H9 (cell line): ENCODE measurements at regions not wholly inside any gene's neighbourhood (a gene's known extent, or its start where the extent isn't known, plus 50 kb on each side); places are given as distances from the start of the nearest gene placed in this dataset.

Experiments used
- DNase-seq: peaks from one replicate; pipeline ENCODE4 v3.0.0-alpha.2; 2017
- H2AFZ ChIP-seq: one replicate; pipeline ENCODE4 v1.6.1; 2013; ENCODE audit warnings: mild to moderate bottlenecking, low read length, control low read depth, moderate library complexity
- H2AK5ac ChIP-seq: 2 replicates; pipeline ENCODE4 v1.6.1; 2013; ENCODE audit warnings: low read length, control low read depth, mixed read lengths; ENCODE audit not compliant: insufficient read length
- H2BK120ac ChIP-seq: one replicate; pipeline ENCODE4 v1.6.1; 2013; ENCODE audit warnings: low read depth, mild to moderate bottlenecking, low read length, control low read depth, inconsistent platforms; ENCODE audit not compliant: poor library complexity, severe bottlenecking
- H2BK12ac ChIP-seq: 2 replicates; pipeline ENCODE4 v1.6.1; 2013; ENCODE audit warnings: low read length, control low read depth, mixed read lengths, low read depth; ENCODE audit not compliant: insufficient read length
- H2BK15ac ChIP-seq: 2 replicates; pipeline ENCODE4 v1.6.1; 2013; ENCODE audit warnings: low read depth, low read length, control low read depth
- H2BK20ac ChIP-seq: one replicate; pipeline ENCODE4 v1.6.1; 2013; ENCODE audit warnings: low read depth, mild to moderate bottlenecking, low read length, control low read depth, inconsistent platforms; ENCODE audit not compliant: poor library complexity, severe bottlenecking
- H2BK5ac ChIP-seq: 2 replicates; pipeline ENCODE4 v1.6.1; 2013; ENCODE audit warnings: low read length, control low read depth, mixed read lengths; ENCODE audit not compliant: insufficient read length
- H3K14ac ChIP-seq: 2 replicates; pipeline ENCODE4 v1.6.1; 2013; ENCODE audit warnings: low read length, control low read depth; ENCODE audit not compliant: insufficient read depth
- H3K18ac ChIP-seq: 2 replicates; pipeline ENCODE4 v1.6.1; 2013; ENCODE audit warnings: low read depth, mild to moderate bottlenecking, mixed read lengths, low read length, control low read depth; ENCODE audit not compliant: insufficient read length
- H3K23ac ChIP-seq: 2 replicates; pipeline ENCODE4 v1.6.1; 2013; ENCODE audit warnings: low read length, control low read depth, mixed read lengths, low read depth; ENCODE audit not compliant: insufficient read length
- H3K23me2 ChIP-seq: 2 replicates; pipeline ENCODE4 v1.6.1; 2013; ENCODE audit warnings: low read depth, mild to moderate bottlenecking, mixed read lengths, low read length, control low read depth; ENCODE audit not compliant: insufficient read length, poor library complexity, severe bottlenecking
- H3K27ac ChIP-seq: 2 replicates; pipeline ENCODE4 v1.5.1; 2013; ENCODE audit warnings: low read length, control low read depth, mixed read lengths, low read depth; ENCODE audit not compliant: insufficient read length
- H3K27me3 ChIP-seq: 2 replicates; pipeline ENCODE4 v1.6.1; 2013; ENCODE audit warnings: low read length, control low read depth, inconsistent platforms; ENCODE audit not compliant: insufficient read depth
- H3K4ac ChIP-seq: 2 replicates; pipeline ENCODE4 v1.6.1; 2013; ENCODE audit warnings: low read depth, mild to moderate bottlenecking, control low read depth, inconsistent platforms, low read length, moderate library complexity
- H3K4me1 ChIP-seq: 2 replicates; pipeline ENCODE4 v1.6.1; 2013; ENCODE audit warnings: low read length, control low read depth, inconsistent platforms; ENCODE audit not compliant: insufficient read depth
- H3K4me2 ChIP-seq: 2 replicates; pipeline ENCODE4 v1.6.1; 2013; ENCODE audit warnings: low read length, control low read depth, mixed read lengths; ENCODE audit not compliant: insufficient read length, insufficient read depth
- H3K56ac ChIP-seq: 2 replicates; pipeline ENCODE4 v1.6.1; 2013; ENCODE audit warnings: low read depth, mild to moderate bottlenecking, mixed read lengths, low read length, control low read depth; ENCODE audit not compliant: insufficient read length
- H3K79me1 ChIP-seq: 2 replicates; pipeline ENCODE4 v1.6.1; 2013; ENCODE audit warnings: low read depth, mild to moderate bottlenecking, moderate library complexity, low read length, control low read depth, inconsistent platforms; ENCODE audit not compliant: insufficient read depth, poor library complexity, severe bottlenecking
- H3K79me2 ChIP-seq: 2 replicates; pipeline ENCODE4 v1.6.1; 2013; ENCODE audit warnings: low read length, control low read depth, inconsistent platforms; ENCODE audit not compliant: insufficient read depth
- H3K9ac ChIP-seq: 2 replicates; pipeline ENCODE4 v1.6.1; 2013; ENCODE audit warnings: low read length, control low read depth, mixed read lengths; ENCODE audit not compliant: insufficient read length; ENCODE audit errors: extremely low read depth
- H3K9me3 ChIP-seq: one replicate; pipeline ENCODE4 v1.6.1; 2013; ENCODE audit warnings: low read depth, low read length, inconsistent platforms; ENCODE audit not compliant: control insufficient read depth
- H3T11ph ChIP-seq: one replicate; pipeline ENCODE4 v1.6.1; 2013; ENCODE audit warnings: mild to moderate bottlenecking, low read length, control low read depth, inconsistent platforms
- H4K20me1 ChIP-seq: one replicate; pipeline ENCODE4 v1.6.1; 2013; ENCODE audit not compliant: control insufficient read depth, insufficient read length, insufficient read depth
- H4K5ac ChIP-seq: 2 replicates; pipeline ENCODE4 v1.6.1; 2013; ENCODE audit warnings: low read depth, mild to moderate bottlenecking, mixed read lengths, low read length, control low read depth; ENCODE audit not compliant: insufficient read length
- H4K8ac ChIP-seq: replicated peaks from 2 replicates; pipeline ENCODE4 v1.6.1; 2013; ENCODE audit warnings: low read length, control low read depth, mixed read lengths, low read depth; ENCODE audit not compliant: insufficient read length
- H4K91ac ChIP-seq: 2 replicates; pipeline ENCODE4 v1.6.1; 2013; ENCODE audit warnings: low read depth, mild to moderate bottlenecking, moderate library complexity, mixed read lengths, low read length, control low read depth; ENCODE audit not compliant: insufficient read length
- H3K27ac Mint-ChIP-seq, 3 experiments: 2 replicates in 2 of 3; 3 replicates in 1 of 3; pipeline ENCODE4 v1.8.0; 2020 to 2021; ENCODE audit warnings: mixed read lengths in 3 of 3, mild to moderate bottlenecking in 1 of 3, moderate library complexity in 1 of 3
- H3K27me3 Mint-ChIP-seq: 2 replicates; pipeline ENCODE4 v1.8.0; 2021; ENCODE audit warnings: low read depth, mild to moderate bottlenecking, moderate library complexity, mixed read lengths
- H3K36me3 Mint-ChIP-seq, 3 experiments: 2 replicates in 2 of 3; 3 replicates in 1 of 3; pipeline ENCODE4 v1.8.0; 2020 to 2021; ENCODE audit warnings: low read depth in 3 of 3, mixed read lengths in 3 of 3; ENCODE audit not compliant: insufficient read depth in 1 of 3
- H3K4me1 Mint-ChIP-seq, 2 experiments: 2 replicates each; pipeline ENCODE4 v1.8.0; 2020; ENCODE audit warnings: mixed read lengths in 2 of 2
- H3K4me3 Mint-ChIP-seq, 2 experiments: 2 replicates in 1 of 2; 3 replicates in 1 of 2; pipeline ENCODE4 v1.8.0; 2020 to 2021; ENCODE audit warnings: mild to moderate bottlenecking in 2 of 2, mixed read lengths in 2 of 2, moderate library complexity in 1 of 2
- H3K9me3 Mint-ChIP-seq, 2 experiments: 2 replicates in 1 of 2; 3 replicates in 1 of 2; pipeline ENCODE4 v1.8.0; 2020; ENCODE audit warnings: mild to moderate bottlenecking in 2 of 2, mixed read lengths in 2 of 2, moderate library complexity in 1 of 2
- CTCF ChIP-seq: fragments of 200-600 bp; sonication (generic); conservative IDR thresholded peaks from 3 replicates; pipeline ENCODE4 v1.8.0; 2021; ENCODE audit warnings: antibody characterized with exemption, mild to moderate bottlenecking
- WGBS: extraction: QIAGEN DNeasy Blood & Tissue Kit; methylation state at CpG from one replicate; pipeline ENCODE4 v1.1.7; 2013; ENCODE audit warnings: missing lambda C conversion rate, low lambda C conversion rate, mixed read lengths; ENCODE audit not compliant: insufficient read length; ENCODE audit errors: extremely low coverage; 5-methylcytosine and 5-hydroxymethylcytosine counted together

- no peak overlapping the region for H2BK120ac ChIP-seq
- no peaks in the 10 kb centered on the region for H4K20me1 ChIP-seq
- no peak for TF ChIP-seq CTCF
- H3K9ac ChIP-seq, result no peak overlapping the region
- no peaks in the 10 kb centered on the region for H3K9me3 ChIP-seq
- H2BK15ac ChIP-seq, result no peak overlapping the region
- no peak overlapping the region for H2BK5ac ChIP-seq
- H2AFZ ChIP-seq, result no peak overlapping the region
- Mint-ChIP-seq H3K4me1 (0 out of 4 replicates have a peak, but pooled peaks cover 0 to 2% of the 10 kb centered on the region in 2 experiments), H3K36me3 (no peaks in the 10 kb centered on the region; a peak in 1 of 7 replicates), H3K4me3 (no peak overlapping the region), H3K27me3 (no peaks in the 10 kb centered on the region), H3K27ac (no peak overlapping the region), H3K9me3 (no peaks in the 10 kb centered on the region; a peak in 1 of 5 replicates)
- H2AK5ac ChIP-seq, result no peak overlapping the region
- no CpG with 5 or more reads among the region's 4 CpGs for WGBS
- no peaks in the 10 kb centered on the region for H3K23me2 ChIP-seq
- no peak overlapping the region for H2BK12ac ChIP-seq
- no peak overlapping the region for H3K14ac ChIP-seq
- no peak overlapping the region for H3K23ac ChIP-seq
- H3K4ac ChIP-seq, result no peak overlapping the region
- H3K79me1 ChIP-seq, result no peaks in the 10 kb centered on the region
- H3K4me1 ChIP-seq, result no peaks in the 10 kb centered on the region
- no peak overlapping the region for H3T11ph ChIP-seq
- no peak overlapping the region for H3K27ac ChIP-seq
- no peaks in the 10 kb centered on the region for H3K27me3 ChIP-seq
- no peaks in the 10 kb centered on the region for H3K79me2 ChIP-seq
- H4K8ac ChIP-seq, result no peak overlapping the region
- no peak for DNase-seq
- H2BK20ac ChIP-seq, result no peak overlapping the region
- H3K18ac ChIP-seq, result no peak overlapping the region
- H3K4me2 ChIP-seq, result no peak overlapping the region
- H3K56ac ChIP-seq, result no peak overlapping the region
- no peak overlapping the region for H4K91ac ChIP-seq
- H4K5ac ChIP-seq, result no peak overlapping the region
These were observed 66.3 kb upstream of the IL12A start for GRCh38 chr3:159922193-159922840.
